Mesothelial cell of epicardium (in vitro differentiated cells): ENCODE measurements at regions not wholly inside any gene's neighbourhood (a gene's known extent, or its start where the extent isn't known, plus 50 kb on each side); places are given as distances from the start of the nearest gene placed in this dataset.

Source experiments
- DNase-seq, 2 experiments: peaks; one replicate each; pipeline ENCODE4 v3.0.0; 2021; ENCODE audit warnings: low spot score in 2 of 2; ENCODE audit not compliant: unreplicated experiment in 2 of 2
- H3K27ac Mint-ChIP-seq: 2 replicates; pipeline ENCODE4 v1.8.0; 2021; ENCODE audit warnings: mixed read lengths
- H3K27me3 Mint-ChIP-seq: 2 replicates; pipeline ENCODE4 v1.8.0; 2021; ENCODE audit warnings: low read depth, mixed read lengths
- H3K36me3 Mint-ChIP-seq: 2 replicates; pipeline ENCODE4 v1.8.0; 2021; ENCODE audit warnings: mixed read lengths
- H3K4me1 Mint-ChIP-seq: 2 replicates; pipeline ENCODE4 v1.8.0; 2021; ENCODE audit warnings: mixed read lengths
- H3K4me3 Mint-ChIP-seq: 2 replicates; pipeline ENCODE4 v1.8.0; 2021; ENCODE audit warnings: mild to moderate bottlenecking, moderate library complexity, mixed read lengths
- H3K9me3 Mint-ChIP-seq: 2 replicates; pipeline ENCODE4 v1.8.0; 2021; ENCODE audit warnings: mixed read lengths
- CTCF ChIP-seq: fragments of 200-600 bp; sonication (generic); IDR thresholded peaks from one replicate; pipeline ENCODE4 v1.5.0; 2021; ENCODE audit warnings: antibody characterized with exemption; ENCODE audit not compliant: unreplicated experiment

- Mint-ChIP-seq H3K9me3 (peaks cover 4% of the 10 kb centered on the region), H3K36me3 (no peaks in the 10 kb centered on the region), H3K27ac (no peak overlapping the region), H3K4me1 (no peaks in the 10 kb centered on the region), H3K27me3 (peaks cover 24% of the 10 kb centered on the region), H3K4me3 (no peak overlapping the region)
- no peak for DNase-seq
- no peak for TF ChIP-seq CTCF
Observed at GRCh38 chr12:107179871-107180270, 86.5 kb upstream of the CRY1 start.

- H3K9me3 Mint-ChIP-seq = peaks cover 6% of the 10 kb centered on the region
- H3K4me1 Mint-ChIP-seq = no peaks in the 10 kb centered on the region
- no peak overlapping the region for H3K4me3 Mint-ChIP-seq
- H3K36me3 Mint-ChIP-seq = no peaks in the 10 kb centered on the region
- no peak overlapping the region for H3K27ac Mint-ChIP-seq
- no peak for TF ChIP-seq CTCF
- H3K27me3 Mint-ChIP-seq = peaks cover 20% of the 10 kb centered on the region
- no peak for DNase-seq
Observed at GRCh38 chr12:107180272-107180671, 86.9 kb upstream of the CRY1 start.

GRCh38 chr12:107184359-107184930, 91.1 kb upstream of the CRY1 start:
- no peaks in the 10 kb centered on the region for H3K4me1 Mint-ChIP-seq
- no peak overlapping the region for H3K27ac Mint-ChIP-seq
- H3K27me3 Mint-ChIP-seq = peaks cover 22% of the 10 kb centered on the region
- H3K9me3 Mint-ChIP-seq = peaks cover 19% of the 10 kb centered on the region
- DNase-seq = no peak
- TF ChIP-seq CTCF = no peak
- H3K4me3 Mint-ChIP-seq = no peak overlapping the region
- H3K36me3 Mint-ChIP-seq = no peaks in the 10 kb centered on the region

- no peak for DNase-seq
- Mint-ChIP-seq H3K36me3 (no peaks in the 10 kb centered on the region), H3K27ac (no peak overlapping the region), H3K4me3 (no peak overlapping the region), H3K27me3 (peaks cover 16% of the 10 kb centered on the region), H3K9me3 (peaks cover 4% of the 10 kb centered on the region), H3K4me1 (peaks cover 3% of the 10 kb centered on the region)
- TF ChIP-seq CTCF = no peak
Observed at GRCh38 chr12:107196681-107197080, 103.3 kb upstream of the CRY1 start.

GRCh38 chr12:107200394-107200793, 107.0 kb upstream of the CRY1 start:
- Mint-ChIP-seq H3K4me1 (peaks cover 3% of the 10 kb centered on the region), H3K27me3 (peaks cover 10% of the 10 kb centered on the region), H3K9me3 (no peaks in the 10 kb centered on the region), H3K36me3 (no peaks in the 10 kb centered on the region), H3K4me3 (no peak overlapping the region), H3K27ac (no peak overlapping the region)
- no peak for TF ChIP-seq CTCF
- no peak for DNase-seq
